DOHH2 (cell line): ENCODE measurements at regions not wholly inside any gene's neighbourhood (a gene's known extent, or its start where the extent isn't known, plus 50 kb on each side); places are given as distances from the start of the nearest gene placed in this dataset.

Experiments used
- H3F3A ChIP-seq: fragments of 200-600 bp; sonication (generic), shearing (Covaris generic); 2 replicates; pipeline ENCODE4 v1.6.0; 2016; ENCODE audit warnings: antibody characterized with exemption, mild to moderate bottlenecking; ENCODE audit not compliant: control insufficient read depth, insufficient read depth
- H3K27ac ChIP-seq: fragments of 200-600 bp; sonication (generic); 2 replicates; pipeline ENCODE4 v1.5.1; 2014; ENCODE audit warnings: low read depth, mild to moderate bottlenecking, low read length, moderate library complexity
- H3K27me3 ChIP-seq: fragments of 200-600 bp; sonication (generic); 2 replicates; pipeline ENCODE4 v1.6.1; 2014; ENCODE audit warnings: mild to moderate bottlenecking, low read length, mixed read lengths; ENCODE audit not compliant: control insufficient read depth
- H3K36me3 ChIP-seq: fragments of 200-600 bp; sonication (generic); 2 replicates; pipeline ENCODE4 v1.6.1; 2014; ENCODE audit warnings: mild to moderate bottlenecking, low read length, moderate library complexity, mixed read lengths; ENCODE audit not compliant: control insufficient read depth
- H3K4me1 ChIP-seq: fragments of 200-600 bp; sonication (generic); 2 replicates; pipeline ENCODE4 v1.6.1; 2014; ENCODE audit warnings: mild to moderate bottlenecking, low read length, mixed read lengths; ENCODE audit not compliant: control insufficient read depth
- H3K4me2 ChIP-seq: fragments of 200-600 bp; sonication (generic); 2 replicates; pipeline ENCODE4 v1.6.0; 2014; ENCODE audit warnings: mild to moderate bottlenecking, low read length, moderate library complexity
- H3K4me3 ChIP-seq: fragments of 200-600 bp; sonication (generic); 2 replicates; pipeline ENCODE4 v1.5.1; 2014; ENCODE audit warnings: mild to moderate bottlenecking, low read length, mixed read lengths
- H3K79me2 ChIP-seq: fragments of 200-600 bp; sonication (generic); 2 replicates; pipeline ENCODE4 v1.6.1; 2014; ENCODE audit warnings: mild to moderate bottlenecking, low read length, mixed read lengths; ENCODE audit not compliant: control insufficient read depth
- H3K9me2 ChIP-seq: fragments of 200-600 bp; sonication (generic); replicated peaks from 2 replicates; pipeline ENCODE4 v1.6.1; 2014; ENCODE audit warnings: mild to moderate bottlenecking, low read length, mixed read lengths; ENCODE audit not compliant: control insufficient read depth
- H3K9me3 ChIP-seq: fragments of 200-600 bp; sonication (generic); 2 replicates; pipeline ENCODE4 v1.6.1; 2014; ENCODE audit warnings: antibody characterized with exemption, low read length, mixed read lengths; ENCODE audit not compliant: control insufficient read depth, insufficient read depth
- H4K20me1 ChIP-seq: fragments of 200-600 bp; sonication (generic); 2 replicates; pipeline ENCODE4 v1.6.0; 2014; ENCODE audit warnings: low read depth, mild to moderate bottlenecking, antibody characterized with exemption, low read length, moderate library complexity; ENCODE audit not compliant: control insufficient read depth, insufficient read depth
- EZH2phosphoT487 ChIP-seq: fragments of 200-600 bp; sonication (generic); IDR thresholded peaks from 2 replicates; pipeline ENCODE4 v1.6.1; 2017; ENCODE audit warnings: borderline replicate concordance, mild to moderate bottlenecking, antibody characterized with exemption, low read length, moderate library complexity, mixed read lengths
- TF ChIP-seq, protein P1 (sequence below): fragments of 200-600 bp; sonication (generic); IDR thresholded peaks from one replicate; pipeline ENCODE4 v1.5.1; 2014; ENCODE audit warnings: antibody characterized with exemption, mild to moderate bottlenecking, low read depth, low read length; ENCODE audit not compliant: poor library complexity, severe bottlenecking

DNA sequence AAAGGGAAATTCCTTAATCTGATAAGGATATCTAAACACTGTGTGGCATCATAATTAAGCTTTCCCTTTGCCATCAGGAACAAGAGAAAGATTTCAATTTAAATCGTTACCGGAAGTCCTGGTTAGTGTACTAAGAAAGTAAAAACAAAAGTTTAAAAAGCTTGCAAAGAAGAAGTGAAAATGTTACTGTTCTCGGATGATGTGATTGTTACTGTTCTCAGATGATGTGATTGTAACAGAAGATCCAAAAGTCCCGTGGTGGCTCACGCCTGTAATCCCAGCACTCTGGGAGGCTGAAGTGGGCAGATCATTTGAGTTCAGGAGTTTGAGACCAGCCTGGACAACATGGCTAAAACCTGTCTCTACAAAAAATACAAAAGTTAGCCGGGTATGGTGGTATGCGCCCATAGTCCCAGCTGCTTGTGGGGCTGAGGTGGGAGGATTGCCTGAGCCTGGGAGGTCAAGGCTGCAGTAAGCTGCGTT lies 62.5 kb downstream of the RGS12 start:
- peak overlapping the region; percentile 34 for H3K27ac ChIP-seq
- peak overlapping the region; percentile 48 for H3K4me3 ChIP-seq
- no peaks in the 10 kb centered on the region for H3K27me3 ChIP-seq
- peak overlapping the region; percentile 70 for H3K4me2 ChIP-seq
- H4K20me1 ChIP-seq, result no peaks in the 10 kb centered on the region
- H3K4me1 ChIP-seq, result peaks cover 25% of the 10 kb centered on the region
- H3K36me3 ChIP-seq, result no peaks in the 10 kb centered on the region
- no peaks in the 10 kb centered on the region for H3K9me2 ChIP-seq
- H3F3A ChIP-seq, result peaks cover 16% of the 10 kb centered on the region
- H3K79me2 ChIP-seq, result no peaks in the 10 kb centered on the region
- H3K9me3 ChIP-seq, result peaks cover 17% of the 10 kb centered on the region; the same call in 1 of the 2 replicates
- TF ChIP-seq, protein P1, sequence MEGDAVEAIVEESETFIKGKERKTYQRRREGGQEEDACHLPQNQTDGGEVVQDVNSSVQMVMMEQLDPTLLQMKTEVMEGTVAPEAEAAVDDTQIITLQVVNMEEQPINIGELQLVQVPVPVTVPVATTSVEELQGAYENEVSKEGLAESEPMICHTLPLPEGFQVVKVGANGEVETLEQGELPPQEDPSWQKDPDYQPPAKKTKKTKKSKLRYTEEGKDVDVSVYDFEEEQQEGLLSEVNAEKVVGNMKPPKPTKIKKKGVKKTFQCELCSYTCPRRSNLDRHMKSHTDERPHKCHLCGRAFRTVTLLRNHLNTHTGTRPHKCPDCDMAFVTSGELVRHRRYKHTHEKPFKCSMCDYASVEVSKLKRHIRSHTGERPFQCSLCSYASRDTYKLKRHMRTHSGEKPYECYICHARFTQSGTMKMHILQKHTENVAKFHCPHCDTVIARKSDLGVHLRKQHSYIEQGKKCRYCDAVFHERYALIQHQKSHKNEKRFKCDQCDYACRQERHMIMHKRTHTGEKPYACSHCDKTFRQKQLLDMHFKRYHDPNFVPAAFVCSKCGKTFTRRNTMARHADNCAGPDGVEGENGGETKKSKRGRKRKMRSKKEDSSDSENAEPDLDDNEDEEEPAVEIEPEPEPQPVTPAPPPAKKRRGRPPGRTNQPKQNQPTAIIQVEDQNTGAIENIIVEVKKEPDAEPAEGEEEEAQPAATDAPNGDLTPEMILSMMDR, result no peak
- no peak for TF ChIP-seq EZH2phosphoT487

DNA sequence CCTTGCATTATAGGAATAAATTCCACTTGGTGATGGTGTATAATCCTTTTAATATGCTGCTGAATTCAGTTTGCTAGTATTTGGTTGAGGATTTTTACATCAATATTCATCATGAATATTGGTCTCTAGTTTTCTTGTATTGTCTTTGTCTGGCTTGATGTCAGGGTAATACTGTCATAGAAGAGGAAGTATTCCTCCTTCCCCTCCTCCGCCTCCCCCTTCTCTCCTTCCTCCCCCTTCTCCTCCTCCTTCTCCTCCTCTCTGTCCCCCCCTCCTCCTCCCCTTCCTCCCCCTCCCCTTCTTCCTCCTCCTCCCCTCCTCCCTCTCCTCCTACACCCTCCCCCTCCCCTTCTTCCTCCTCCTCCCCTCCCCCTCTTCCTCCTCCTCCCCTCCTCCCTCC lies 65.8 kb downstream of the RGS12 start:
- H3K36me3 ChIP-seq, result no peaks in the 10 kb centered on the region
- H3K4me3 ChIP-seq, result no peak overlapping the region

DNA sequence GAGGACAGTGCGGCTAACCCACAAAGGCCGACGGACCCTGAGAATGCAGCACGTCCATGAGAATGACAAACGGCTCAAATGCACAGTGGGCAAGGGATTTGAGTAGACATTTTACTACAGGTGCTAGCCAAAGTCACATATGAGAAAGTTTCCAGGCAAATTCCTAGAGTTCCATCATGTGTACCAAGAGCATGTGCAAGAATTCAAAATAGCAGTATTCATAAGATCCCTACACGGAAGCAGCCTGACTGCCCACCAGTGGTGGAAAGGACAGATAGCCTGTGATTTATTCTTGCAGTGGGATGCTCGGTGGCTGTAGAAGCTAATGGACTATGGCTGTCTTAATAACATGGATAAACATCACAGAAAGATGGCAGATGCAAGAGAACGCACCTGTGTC lies 68.0 kb downstream of the RGS12 start:
- Histone ChIP-seq H3K4me3 (no peak overlapping the region), H3K27me3 (no peaks in the 10 kb centered on the region), H4K20me1 (no peaks in the 10 kb centered on the region), H3F3A (0 out of 2 replicates have a peak, but pooled peaks cover 8% of the 10 kb centered on the region), H3K27ac (no peak overlapping the region), H3K36me3 (no peaks in the 10 kb centered on the region), H3K79me2 (no peaks in the 10 kb centered on the region), H3K4me1 (peaks cover 13% of the 10 kb centered on the region), H3K9me2 (no peaks in the 10 kb centered on the region), H3K9me3 (peaks cover 17% of the 10 kb centered on the region; the same call in 1 of the 2 replicates), H3K4me2 (no peak overlapping the region)
- TF ChIP-seq, protein P1, result no peak
- TF ChIP-seq EZH2phosphoT487, result no peak

More for the DNA sequence above, 65.8 kb downstream of the RGS12 start:
- Histone ChIP-seq H3K27ac (no peak overlapping the region), H3K9me3 (peaks cover 17% of the 10 kb centered on the region; the same call in 1 of the 2 replicates), H3K27me3 (no peaks in the 10 kb centered on the region), H4K20me1 (no peaks in the 10 kb centered on the region), H3F3A (peaks cover 16% of the 10 kb centered on the region), H3K4me1 (peaks cover 25% of the 10 kb centered on the region), H3K79me2 (no peaks in the 10 kb centered on the region), H3K4me2 (no peak overlapping the region), H3K9me2 (no peaks in the 10 kb centered on the region)
- TF ChIP-seq, protein P1, result no peak
- TF ChIP-seq EZH2phosphoT487, result no peak

DNA sequence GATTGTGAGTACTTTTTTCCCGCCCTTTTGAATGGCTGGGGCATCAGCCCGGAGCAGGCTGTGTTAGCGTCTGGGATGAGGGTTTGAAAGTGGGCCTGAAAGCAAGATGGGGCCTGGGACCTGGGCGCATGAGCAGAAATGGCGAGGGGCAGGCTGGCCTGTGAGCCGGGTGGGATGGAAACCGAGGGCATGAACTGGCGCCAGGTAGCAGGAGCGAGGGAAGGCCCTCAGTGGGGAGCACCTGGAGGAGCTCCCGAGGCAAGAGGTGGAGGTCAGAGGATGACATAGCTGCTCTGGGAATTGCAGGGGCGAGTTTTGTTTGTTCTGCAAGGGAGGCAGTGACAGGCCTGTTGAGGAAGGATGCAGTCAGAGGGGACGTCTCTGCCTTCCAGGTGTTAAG lies 68.6 kb downstream of the RGS12 start:
- no peak overlapping the region for H3K27ac ChIP-seq
- H3F3A ChIP-seq, result 0 out of 2 replicates have a peak, but pooled peaks cover 8% of the 10 kb centered on the region
- peaks cover 7% of the 10 kb centered on the region for H3K4me1 ChIP-seq

More for the DNA sequence above, 68.6 kb downstream of the RGS12 start:
- H3K79me2 ChIP-seq, result no peaks in the 10 kb centered on the region
- TF ChIP-seq EZH2phosphoT487, result no peak
- TF ChIP-seq, protein P1, result no peak
- H3K4me3 ChIP-seq, result no peak overlapping the region
- no peaks in the 10 kb centered on the region for H3K9me2 ChIP-seq
- no peak overlapping the region for H3K4me2 ChIP-seq
- no peaks in the 10 kb centered on the region for H3K36me3 ChIP-seq
- no peaks in the 10 kb centered on the region for H3K27me3 ChIP-seq
- H4K20me1 ChIP-seq, result no peaks in the 10 kb centered on the region
- peaks cover 17% of the 10 kb centered on the region; the same call in 1 of the 2 replicates for H3K9me3 ChIP-seq
